Loucy (cell line): ENCODE measurements at regions not wholly inside any gene's neighbourhood (a gene's known extent, or its start where the extent isn't known, plus 50 kb on each side); places are given as distances from the start of the nearest gene placed in this dataset.

ENCODE experiments used
- CTCF ChIP-seq: fragments of 200-600 bp; sonication (generic); conservative IDR thresholded peaks from 2 replicates; pipeline ENCODE4 v1.5.1; 2014; ENCODE audit warnings: mild to moderate bottlenecking, antibody characterized with exemption, low read length
- EZH2phosphoT487 ChIP-seq: fragments of 200-600 bp; IDR thresholded peaks from 2 replicates; pipeline ENCODE4 v1.6.1; 2018; ENCODE audit warnings: antibody characterized with exemption, mild to moderate bottlenecking, moderate library complexity, borderline replicate concordance

GRCh38 chr12:69042557-69042956 lies 109.6 kb upstream of the CPM start:
- TF ChIP-seq CTCF: no peak
- TF ChIP-seq EZH2phosphoT487: no peak
